ENCODE measurements at regions not wholly inside any gene's neighbourhood (a gene's known extent, or its start where the extent isn't known, plus 50 kb on each side); places are given as distances from the start of the nearest gene placed in this dataset.

GRCh38 chrX:2162695-2163094 is 338.1 kb downstream of the DHRSX start:
- TF ChIP-seq CTCF (IDR thresholded peaks at IDR 0.05) (no peak), POLR2A (IDR thresholded peaks at IDR 0.05) (no peak)
